Kidney epithelial cell (primary cell): ENCODE measurements at regions not wholly inside any gene's neighbourhood (a gene's known extent, or its start where the extent isn't known, plus 50 kb on each side); places are given as distances from the start of the nearest gene placed in this dataset.

Experiments used
- DNase-seq: peaks from one replicate; pipeline ENCODE4 v3.0.0-alpha.2; 2010; ENCODE audit warnings: low read depth
- H3K27me3 ChIP-seq: 2 replicates; pipeline ENCODE4 v1.6.0; 2011; ENCODE audit warnings: low read length; ENCODE audit not compliant: control insufficient read depth, insufficient read depth
- H3K36me3 ChIP-seq: 2 replicates; pipeline ENCODE4 v1.5.1; 2011; ENCODE audit warnings: low read length; ENCODE audit not compliant: control insufficient read depth, insufficient read depth
- H3K4me3 ChIP-seq: 2 replicates; pipeline ENCODE4 v1.5.1; 2011; ENCODE audit warnings: low read depth, mild to moderate bottlenecking, control low read depth, low read length
- TF ChIP-seq, protein P1 (sequence below): IDR thresholded peaks from 2 replicates; pipeline ENCODE4 v1.5.1; 2011; ENCODE audit warnings: mild to moderate bottlenecking, moderate library complexity, low read length, control low read depth, inconsistent platforms; ENCODE audit not compliant: insufficient read depth, poor library complexity, severe bottlenecking

GRCh38 chr15:69520067-69520466 lies 67.4 kb downstream of the RPLP1 start:
- Histone ChIP-seq H3K27me3 (no peaks in the 10 kb centered on the region), H3K4me3 (no peak overlapping the region), H3K36me3 (no peaks in the 10 kb centered on the region)
- TF ChIP-seq, protein P1, sequence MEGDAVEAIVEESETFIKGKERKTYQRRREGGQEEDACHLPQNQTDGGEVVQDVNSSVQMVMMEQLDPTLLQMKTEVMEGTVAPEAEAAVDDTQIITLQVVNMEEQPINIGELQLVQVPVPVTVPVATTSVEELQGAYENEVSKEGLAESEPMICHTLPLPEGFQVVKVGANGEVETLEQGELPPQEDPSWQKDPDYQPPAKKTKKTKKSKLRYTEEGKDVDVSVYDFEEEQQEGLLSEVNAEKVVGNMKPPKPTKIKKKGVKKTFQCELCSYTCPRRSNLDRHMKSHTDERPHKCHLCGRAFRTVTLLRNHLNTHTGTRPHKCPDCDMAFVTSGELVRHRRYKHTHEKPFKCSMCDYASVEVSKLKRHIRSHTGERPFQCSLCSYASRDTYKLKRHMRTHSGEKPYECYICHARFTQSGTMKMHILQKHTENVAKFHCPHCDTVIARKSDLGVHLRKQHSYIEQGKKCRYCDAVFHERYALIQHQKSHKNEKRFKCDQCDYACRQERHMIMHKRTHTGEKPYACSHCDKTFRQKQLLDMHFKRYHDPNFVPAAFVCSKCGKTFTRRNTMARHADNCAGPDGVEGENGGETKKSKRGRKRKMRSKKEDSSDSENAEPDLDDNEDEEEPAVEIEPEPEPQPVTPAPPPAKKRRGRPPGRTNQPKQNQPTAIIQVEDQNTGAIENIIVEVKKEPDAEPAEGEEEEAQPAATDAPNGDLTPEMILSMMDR: no peak
- no peak for DNase-seq

- TF ChIP-seq, protein P1: no peak
- H3K4me3 ChIP-seq: no peak overlapping the region
- no peak for DNase-seq
Measured at GRCh38 chr15:69522361-69522760, 69.7 kb downstream of the RPLP1 start.

DNA sequence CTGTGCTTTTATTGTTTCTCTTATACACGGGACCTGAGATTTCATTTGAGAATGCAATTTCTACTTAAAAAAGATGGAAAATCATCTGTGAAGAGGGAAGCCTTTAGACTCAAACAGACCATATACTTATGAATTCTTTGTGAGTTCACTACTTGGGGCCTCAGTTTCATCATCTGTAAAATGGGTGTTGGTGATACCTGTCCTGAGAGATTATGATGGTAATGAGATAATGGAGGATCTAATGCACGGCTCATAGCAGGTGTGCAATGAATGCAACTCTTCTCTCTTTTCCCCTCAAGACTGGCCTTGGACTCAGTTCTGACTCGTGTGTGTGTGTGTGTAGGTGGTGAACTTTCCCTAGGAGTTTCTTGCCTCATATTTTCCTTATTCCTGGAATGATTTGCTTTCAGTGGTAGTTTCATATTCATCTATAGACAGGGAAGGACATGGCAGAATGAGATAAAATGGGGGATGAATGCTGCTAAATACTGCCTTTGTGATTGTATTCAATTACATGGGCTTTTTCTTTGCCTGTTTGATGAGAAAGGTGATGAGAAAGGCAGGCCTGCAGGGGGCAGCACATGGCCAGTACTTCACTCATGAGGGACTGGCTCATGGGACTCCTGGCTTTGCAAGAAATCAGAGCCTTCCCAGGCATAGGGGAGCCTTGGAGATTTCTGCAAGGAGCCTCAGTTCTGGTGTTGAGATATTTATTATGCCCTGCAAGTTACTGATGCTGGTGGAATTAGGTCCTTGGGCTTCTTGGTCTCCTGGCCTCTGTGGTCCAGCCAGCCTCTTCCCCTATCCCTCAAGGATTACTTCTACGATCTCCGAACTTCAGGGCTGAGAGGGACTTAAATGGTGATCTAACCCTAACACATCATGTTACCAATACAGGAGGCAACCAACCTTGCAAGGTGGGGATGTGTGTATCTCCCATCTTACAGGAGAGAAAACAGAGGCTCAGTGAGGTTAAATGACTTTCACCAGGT lies 70.7 kb downstream of the RPLP1 start:
- no peak for DNase-seq
- TF ChIP-seq, protein P1: peak; percentile 79
- peaks cover 2% of the 10 kb centered on the region for H3K27me3 ChIP-seq
- H3K36me3 ChIP-seq: no peaks in the 10 kb centered on the region
- H3K4me3 ChIP-seq: no peak overlapping the region

More at GRCh38 chr15:69522361-69522760, 69.7 kb downstream of the RPLP1 start:
- Histone ChIP-seq H3K27me3 (no peaks in the 10 kb centered on the region), H3K36me3 (no peaks in the 10 kb centered on the region)

DNA sequence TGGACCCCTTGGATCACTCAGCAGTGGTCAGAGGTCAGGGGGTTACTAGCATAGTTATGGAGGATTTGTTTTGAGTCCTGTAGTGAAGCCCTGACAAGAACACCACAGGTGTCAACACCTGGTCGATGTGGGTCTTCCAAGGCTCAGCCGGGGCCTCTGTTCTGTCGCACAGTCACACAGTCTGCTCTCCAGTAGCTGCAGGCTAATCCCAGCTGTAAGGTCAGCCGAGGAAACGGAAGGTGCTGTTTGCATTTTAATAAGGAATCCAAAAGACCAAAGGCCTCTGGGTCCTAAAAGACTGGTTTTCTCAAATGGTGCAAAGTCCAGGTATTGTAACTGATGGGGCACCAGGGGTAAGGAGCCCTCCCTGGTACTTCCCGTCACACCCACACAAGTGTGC lies 71.7 kb downstream of the RPLP1 start:
- Histone ChIP-seq H3K27me3 (peaks cover 2% of the 10 kb centered on the region), H3K4me3 (no peak overlapping the region), H3K36me3 (no peaks in the 10 kb centered on the region)
- DNase-seq: no peak
- TF ChIP-seq, protein P1: no peak

DNA sequence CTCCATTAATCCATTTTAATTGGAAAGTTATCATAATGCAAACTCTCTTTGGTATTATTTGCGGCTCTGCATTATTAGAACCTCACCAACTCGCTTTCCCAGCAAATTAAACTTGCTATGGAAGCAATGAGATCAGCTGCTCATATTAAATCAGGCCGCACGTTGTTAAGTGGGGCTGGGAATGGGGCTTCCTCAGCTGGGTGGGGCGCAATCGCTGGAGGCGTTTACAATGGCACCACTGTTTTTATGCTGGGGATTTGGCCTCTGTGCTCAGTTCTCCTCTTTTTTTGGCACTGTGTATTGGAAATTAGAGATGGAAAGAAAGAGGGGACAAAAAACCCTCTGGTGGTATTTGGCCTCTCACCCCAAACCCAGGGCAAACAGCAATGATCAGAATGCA lies 72.2 kb downstream of the RPLP1 start:
- DNase-seq: no peak
- peaks cover 2% of the 10 kb centered on the region for H3K27me3 ChIP-seq
- H3K36me3 ChIP-seq: no peaks in the 10 kb centered on the region
- H3K4me3 ChIP-seq: no peak overlapping the region
- TF ChIP-seq, protein P1: no peak
